Calu3 (cell line): ENCODE measurements at regions not wholly inside any gene's neighbourhood (a gene's known extent, or its start where the extent isn't known, plus 50 kb on each side); places are given as distances from the start of the nearest gene placed in this dataset.

Source experiments
- BruUV-seq: library from RNA; stranded (reverse); fragments of 400-500 nt; replicated peaks from 2 replicates; lab custom pipeline; 2021; lab: Mats Ljungman, UMichigan
- CTCF ChIA-PET: fragments of 300-600 bp; sonication (Branson Sonifier 250); formaldehyde crosslinking; loops from one replicate; lab custom pipeline; 2022; ENCODE audit warnings: antibody characterized with exemption; lab: Charles Lee
- DNase-seq: peaks from one replicate; pipeline ENCODE4 v3.0.0; 2022
- H3K27ac Mint-ChIP-seq: one replicate; pipeline ENCODE4 v1.8.0; 2022; ENCODE audit warnings: mixed read lengths; ENCODE audit not compliant: unreplicated experiment
- H3K27me3 Mint-ChIP-seq: one replicate; pipeline ENCODE4 v1.8.0; 2022; ENCODE audit warnings: mixed read lengths; ENCODE audit not compliant: unreplicated experiment
- H3K36me3 Mint-ChIP-seq: one replicate; pipeline ENCODE4 v1.8.0; 2022; ENCODE audit warnings: mild to moderate bottlenecking, moderate library complexity, mixed read lengths; ENCODE audit not compliant: insufficient read depth, unreplicated experiment
- H3K4me1 Mint-ChIP-seq: one replicate; pipeline ENCODE4 v1.8.0; 2022; ENCODE audit warnings: mild to moderate bottlenecking, low read depth, mixed read lengths; ENCODE audit not compliant: unreplicated experiment
- H3K4me3 Mint-ChIP-seq: one replicate; pipeline ENCODE4 v1.8.0; 2022; ENCODE audit warnings: mild to moderate bottlenecking, low read depth, moderate library complexity, mixed read lengths; ENCODE audit not compliant: unreplicated experiment
- H3K9me3 Mint-ChIP-seq: one replicate; pipeline ENCODE4 v1.8.0; 2022; ENCODE audit warnings: low read depth, mixed read lengths; ENCODE audit not compliant: unreplicated experiment
- intact Hi-C: fragments of 100-400 bp; cut with micrococcal nuclease; formaldehyde crosslinking; loops from one replicate; pipeline ENCODE4 v1.10.0; 2022; ENCODE audit not compliant: unreplicated experiment
- TF ChIP-seq, protein P1 (sequence below): fragments of 200-600 bp; IDR thresholded peaks from one replicate; pipeline ENCODE4 v1.8.0; 2022; ENCODE audit warnings: antibody characterized with exemption; ENCODE audit not compliant: unreplicated experiment

DNA sequence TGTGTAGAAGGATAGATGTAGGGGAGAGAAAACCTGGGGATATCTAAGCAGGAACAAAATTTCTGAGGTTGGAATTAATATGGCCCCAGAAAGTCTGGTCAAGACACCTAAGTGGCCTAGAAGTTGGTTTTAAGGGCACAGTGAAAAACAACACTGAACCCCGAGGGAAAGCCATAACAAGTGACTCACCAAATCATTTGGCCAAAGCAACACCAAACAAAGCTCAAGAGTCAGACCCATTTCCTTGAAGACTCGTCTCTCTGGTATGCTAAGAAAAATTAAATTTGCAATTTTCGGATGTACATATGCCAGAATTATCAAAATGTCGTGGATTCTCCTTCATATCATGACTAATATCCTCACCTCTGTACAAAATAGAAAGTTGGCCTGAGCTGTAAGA is 162.9 kb downstream of the SMIM20 start:
- BruUV-seq, result no TSS peak
- CTCF ChIA-PET, result interaction anchor here (0.7 kb wide), 1 partner anchor 131 kb away, joined by 3 read pairs; no protein-coding TSS in a partner anchor
- no peaks in the 10 kb centered on the region for H3K4me1 Mint-ChIP-seq
- no peak overlapping the region for H3K27ac Mint-ChIP-seq
- DNase-seq, result no peak
- H3K36me3 Mint-ChIP-seq, result no peaks in the 10 kb centered on the region
- no peaks in the 10 kb centered on the region for H3K9me3 Mint-ChIP-seq
- H3K4me3 Mint-ChIP-seq, result no peak overlapping the region
- TF ChIP-seq, protein P1, sequence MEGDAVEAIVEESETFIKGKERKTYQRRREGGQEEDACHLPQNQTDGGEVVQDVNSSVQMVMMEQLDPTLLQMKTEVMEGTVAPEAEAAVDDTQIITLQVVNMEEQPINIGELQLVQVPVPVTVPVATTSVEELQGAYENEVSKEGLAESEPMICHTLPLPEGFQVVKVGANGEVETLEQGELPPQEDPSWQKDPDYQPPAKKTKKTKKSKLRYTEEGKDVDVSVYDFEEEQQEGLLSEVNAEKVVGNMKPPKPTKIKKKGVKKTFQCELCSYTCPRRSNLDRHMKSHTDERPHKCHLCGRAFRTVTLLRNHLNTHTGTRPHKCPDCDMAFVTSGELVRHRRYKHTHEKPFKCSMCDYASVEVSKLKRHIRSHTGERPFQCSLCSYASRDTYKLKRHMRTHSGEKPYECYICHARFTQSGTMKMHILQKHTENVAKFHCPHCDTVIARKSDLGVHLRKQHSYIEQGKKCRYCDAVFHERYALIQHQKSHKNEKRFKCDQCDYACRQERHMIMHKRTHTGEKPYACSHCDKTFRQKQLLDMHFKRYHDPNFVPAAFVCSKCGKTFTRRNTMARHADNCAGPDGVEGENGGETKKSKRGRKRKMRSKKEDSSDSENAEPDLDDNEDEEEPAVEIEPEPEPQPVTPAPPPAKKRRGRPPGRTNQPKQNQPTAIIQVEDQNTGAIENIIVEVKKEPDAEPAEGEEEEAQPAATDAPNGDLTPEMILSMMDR, result no peak
- H3K27me3 Mint-ChIP-seq, result peaks cover 12% of the 10 kb centered on the region
- intact Hi-C loops, result no loop called here

DNA sequence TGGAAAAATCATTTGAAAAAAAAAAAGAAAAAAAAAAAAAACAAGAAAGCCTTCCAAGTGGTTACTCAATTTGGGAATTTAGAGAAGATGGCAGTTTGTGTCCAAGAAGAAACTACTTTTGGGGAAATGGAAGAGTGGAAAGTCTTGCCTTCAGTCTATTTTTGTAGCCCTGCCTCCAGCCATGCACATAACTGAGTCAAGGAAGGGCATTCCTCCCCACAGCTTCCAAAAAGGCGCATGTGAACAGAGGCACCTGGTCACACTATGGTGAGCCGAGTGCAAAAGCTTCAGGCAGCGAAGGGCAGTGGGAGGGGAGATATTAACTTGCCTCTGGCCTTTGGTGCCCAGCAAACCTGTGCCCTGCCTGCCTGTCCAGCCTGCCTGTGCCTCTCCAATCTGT is 163.7 kb downstream of the SMIM20 start:
- TF ChIP-seq, protein P1, result no peak
- Mint-ChIP-seq H3K27ac (no peak overlapping the region), H3K4me1 (no peaks in the 10 kb centered on the region), H3K9me3 (no peaks in the 10 kb centered on the region), H3K4me3 (no peak overlapping the region), H3K36me3 (no peaks in the 10 kb centered on the region), H3K27me3 (peaks cover 12% of the 10 kb centered on the region)
- no peak for DNase-seq
- CTCF ChIA-PET, result no interaction called here
- BruUV-seq, result no TSS peak
- intact Hi-C loops, result no loop called here

DNA sequence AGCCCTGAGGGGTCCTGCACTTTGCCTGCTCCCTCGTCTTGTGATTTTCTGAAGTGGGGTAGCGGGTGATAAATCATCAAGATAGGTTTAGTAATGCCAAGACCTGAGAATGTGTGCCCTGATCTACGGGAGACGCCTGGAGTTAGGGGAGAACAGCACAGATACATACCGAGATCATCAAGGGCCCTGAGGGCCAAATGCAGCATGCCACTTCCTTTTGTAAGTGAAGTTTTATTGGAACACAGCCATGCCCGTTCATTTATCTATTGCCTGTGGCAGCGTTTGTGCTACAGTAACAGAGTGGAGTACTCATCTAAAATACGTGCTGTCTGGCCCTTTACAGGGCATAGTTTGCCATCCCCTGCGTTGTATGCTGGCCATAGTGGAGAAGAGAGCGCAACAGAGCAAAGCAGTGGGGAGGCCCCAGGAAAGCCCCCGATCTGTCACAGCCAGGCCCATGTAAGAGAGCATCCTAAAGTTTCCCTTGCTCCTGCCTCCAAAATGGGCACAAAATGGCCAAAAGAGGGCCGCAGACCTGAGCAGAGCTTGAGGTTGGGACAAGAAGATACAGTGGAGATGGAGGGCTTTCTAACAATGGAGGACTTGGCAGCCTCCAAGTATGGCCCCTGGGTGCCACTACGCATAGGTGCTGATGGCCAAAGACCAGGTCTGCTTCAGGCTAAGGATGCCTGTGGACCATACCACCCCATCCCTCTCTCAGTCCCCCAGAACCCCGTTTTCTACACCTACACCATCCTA is 167.0 kb downstream of the SMIM20 start:
- peaks cover 25% of the 10 kb centered on the region for H3K4me1 Mint-ChIP-seq
- intact Hi-C loops, result loop anchor here (5.0 kb wide), 2 partner anchors 141 to 331 kb away; no protein-coding TSS in a partner anchor
- no peaks in the 10 kb centered on the region for H3K9me3 Mint-ChIP-seq
- H3K4me3 Mint-ChIP-seq, result no peak overlapping the region
- TF ChIP-seq, protein P1, result no peak
- no peak for DNase-seq
- peaks cover 12% of the 10 kb centered on the region for H3K27me3 Mint-ChIP-seq
- BruUV-seq, result no TSS peak
- no peaks in the 10 kb centered on the region for H3K36me3 Mint-ChIP-seq
- no peak overlapping the region for H3K27ac Mint-ChIP-seq
- CTCF ChIA-PET, result no interaction called here

DNA sequence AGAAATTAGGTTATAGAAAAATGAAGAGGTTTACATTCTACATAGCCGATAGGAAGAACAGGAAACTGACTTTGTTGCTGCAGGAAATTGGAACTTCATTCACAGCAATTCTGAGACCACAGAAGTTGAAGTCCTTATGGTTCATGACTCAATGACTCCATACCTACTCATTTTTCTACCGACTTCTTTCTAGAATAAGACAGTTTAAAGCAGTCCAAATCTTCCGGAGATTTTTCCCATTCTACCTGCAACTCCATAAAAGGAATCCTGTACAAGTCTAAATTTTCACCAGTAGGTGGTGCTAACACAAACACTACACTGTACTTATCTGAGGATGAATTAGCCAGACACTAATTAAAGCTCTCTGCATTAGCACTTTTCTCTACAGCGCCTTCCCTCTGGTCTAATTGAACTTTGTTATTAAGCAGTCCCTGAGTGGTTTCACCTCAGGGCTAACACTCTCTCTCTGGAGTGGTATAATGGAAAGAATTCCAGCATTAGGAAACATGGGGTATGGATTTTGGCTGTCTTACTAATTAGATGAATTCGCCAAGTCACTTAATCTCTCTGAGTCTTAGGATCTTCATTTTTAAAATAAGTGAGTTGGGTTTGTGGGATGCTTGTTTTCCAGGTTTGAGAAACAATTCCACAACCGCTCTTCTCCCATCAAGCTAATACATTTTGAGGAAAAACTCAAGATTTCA is 167.9 kb downstream of the SMIM20 start:
- TF ChIP-seq, protein P1, result peak; percentile 17
- intact Hi-C loops, result loop anchor here (2.0 to 5.0 kb wide), 4 partner anchors 79 to 330 kb away; no protein-coding TSS in a partner anchor
- H3K4me3 Mint-ChIP-seq, result no peak overlapping the region
- no peaks in the 10 kb centered on the region for H3K36me3 Mint-ChIP-seq
- no peaks in the 10 kb centered on the region for H3K9me3 Mint-ChIP-seq
- DNase-seq, result peak; percentile 21
- H3K27me3 Mint-ChIP-seq, result peaks cover 12% of the 10 kb centered on the region
- BruUV-seq, result no TSS peak
- peaks cover 25% of the 10 kb centered on the region for H3K4me1 Mint-ChIP-seq
- CTCF ChIA-PET, result interaction anchor here (0.6 to 1.0 kb wide), 7 partner anchors 80 to 248 kb away, joined by 3 to 8 read pairs (median 4); no protein-coding TSS in a partner anchor
- no peak overlapping the region for H3K27ac Mint-ChIP-seq
